Neural crest cell (in vitro differentiated cells): ENCODE measurements at regions not wholly inside any gene's neighbourhood (a gene's known extent, or its start where the extent isn't known, plus 50 kb on each side); places are given as distances from the start of the nearest gene placed in this dataset.

Source experiments
- DNase-seq: peaks from one replicate; pipeline ENCODE4 v3.0.0; 2021; ENCODE audit warnings: low read depth, mixed read lengths, low spot score
- H3K27ac Mint-ChIP-seq: one replicate; pipeline ENCODE4 v1.8.0; 2021; ENCODE audit warnings: mild to moderate bottlenecking, mixed read lengths; ENCODE audit not compliant: unreplicated experiment
- H3K27me3 Mint-ChIP-seq: 2 replicates; pipeline ENCODE4 v1.8.0; 2021; ENCODE audit warnings: low read depth, mild to moderate bottlenecking, mixed read lengths
- H3K36me3 Mint-ChIP-seq: 2 replicates; pipeline ENCODE4 v1.8.0; 2021; ENCODE audit warnings: low read depth, mild to moderate bottlenecking, mixed read lengths
- H3K4me1 Mint-ChIP-seq: 2 replicates; pipeline ENCODE4 v1.8.0; 2021; ENCODE audit warnings: mixed read lengths
- H3K4me3 Mint-ChIP-seq: one replicate; pipeline ENCODE4 v1.8.0; 2021; ENCODE audit warnings: mild to moderate bottlenecking, mixed read lengths
- H3K9me3 Mint-ChIP-seq: 2 replicates; pipeline ENCODE4 v1.8.0; 2021; ENCODE audit warnings: mixed read lengths
- TF ChIP-seq, protein P1 (sequence below): fragments of 200-600 bp; sonication (generic); conservative IDR thresholded peaks from 2 replicates; pipeline ENCODE4 v1.5.0; 2021; ENCODE audit warnings: antibody characterized with exemption, mild to moderate bottlenecking

DNA sequence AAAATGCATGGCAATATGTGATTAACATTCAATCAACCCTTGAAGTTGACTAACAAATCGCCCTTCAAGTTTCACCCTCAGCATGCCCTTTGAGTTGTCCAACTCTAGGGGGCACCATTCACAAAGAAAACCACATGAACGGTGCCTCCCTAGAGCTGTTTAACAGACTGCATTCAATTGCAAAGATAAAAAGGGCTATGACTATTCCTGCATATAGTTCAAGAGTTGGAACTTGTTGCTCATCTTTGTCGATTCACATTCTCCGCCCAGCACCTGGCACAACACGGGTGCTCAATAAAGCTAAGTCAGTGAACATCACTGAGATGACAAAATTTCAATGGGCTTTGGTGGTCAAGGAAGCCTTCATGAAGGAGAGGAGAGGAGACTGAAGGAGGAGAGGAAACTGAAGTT lies 69.6 kb upstream of the SLC30A5 start:
- no peak for DNase-seq
- no peak overlapping the region for H3K4me3 Mint-ChIP-seq
- TF ChIP-seq, protein P1, sequence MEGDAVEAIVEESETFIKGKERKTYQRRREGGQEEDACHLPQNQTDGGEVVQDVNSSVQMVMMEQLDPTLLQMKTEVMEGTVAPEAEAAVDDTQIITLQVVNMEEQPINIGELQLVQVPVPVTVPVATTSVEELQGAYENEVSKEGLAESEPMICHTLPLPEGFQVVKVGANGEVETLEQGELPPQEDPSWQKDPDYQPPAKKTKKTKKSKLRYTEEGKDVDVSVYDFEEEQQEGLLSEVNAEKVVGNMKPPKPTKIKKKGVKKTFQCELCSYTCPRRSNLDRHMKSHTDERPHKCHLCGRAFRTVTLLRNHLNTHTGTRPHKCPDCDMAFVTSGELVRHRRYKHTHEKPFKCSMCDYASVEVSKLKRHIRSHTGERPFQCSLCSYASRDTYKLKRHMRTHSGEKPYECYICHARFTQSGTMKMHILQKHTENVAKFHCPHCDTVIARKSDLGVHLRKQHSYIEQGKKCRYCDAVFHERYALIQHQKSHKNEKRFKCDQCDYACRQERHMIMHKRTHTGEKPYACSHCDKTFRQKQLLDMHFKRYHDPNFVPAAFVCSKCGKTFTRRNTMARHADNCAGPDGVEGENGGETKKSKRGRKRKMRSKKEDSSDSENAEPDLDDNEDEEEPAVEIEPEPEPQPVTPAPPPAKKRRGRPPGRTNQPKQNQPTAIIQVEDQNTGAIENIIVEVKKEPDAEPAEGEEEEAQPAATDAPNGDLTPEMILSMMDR: peak; percentile 72

DNA sequence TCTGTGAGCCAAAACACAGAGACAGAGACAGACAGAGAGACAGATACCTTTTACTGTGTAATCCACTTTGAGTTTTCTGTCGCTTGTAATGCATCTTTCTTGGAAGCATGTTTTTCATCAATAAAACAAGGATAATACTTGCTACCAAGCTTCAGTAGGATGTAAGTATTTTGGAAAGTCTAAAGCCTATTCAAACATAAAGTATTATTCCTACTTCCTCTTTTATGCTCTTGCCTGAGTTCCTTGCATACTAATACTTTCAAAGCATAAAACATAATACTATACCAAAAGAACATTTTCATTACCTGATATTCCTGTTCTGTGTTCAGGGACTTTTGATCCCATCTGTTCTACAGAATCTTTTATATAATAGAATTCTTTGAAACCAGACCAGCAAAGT lies 64.5 kb upstream of the SLC30A5 start:
- Mint-ChIP-seq H3K27me3 (no peaks in the 10 kb centered on the region), H3K4me1 (peaks cover 3% of the 10 kb centered on the region), H3K36me3 (no peaks in the 10 kb centered on the region), H3K9me3 (peaks cover 1% of the 10 kb centered on the region), H3K27ac (no peak overlapping the region), H3K4me3 (no peak overlapping the region)
- DNase-seq: no peak
- TF ChIP-seq, protein P1: no peak

More for the DNA sequence above, 69.6 kb upstream of the SLC30A5 start:
- Mint-ChIP-seq H3K9me3 (peaks cover 2% of the 10 kb centered on the region), H3K27ac (no peak overlapping the region), H3K27me3 (no peaks in the 10 kb centered on the region), H3K4me1 (no peaks in the 10 kb centered on the region), H3K36me3 (no peaks in the 10 kb centered on the region)

- TF ChIP-seq, protein P1: no peak
- DNase-seq: no peak
- Mint-ChIP-seq H3K4me1 (peaks cover 3% of the 10 kb centered on the region), H3K9me3 (no peaks in the 10 kb centered on the region), H3K27me3 (no peaks in the 10 kb centered on the region), H3K27ac (no peak overlapping the region), H3K4me3 (no peak overlapping the region), H3K36me3 (no peaks in the 10 kb centered on the region)
These were observed 63.3 kb upstream of the SLC30A5 start for GRCh38 chr5:69030358-69031062.

DNA sequence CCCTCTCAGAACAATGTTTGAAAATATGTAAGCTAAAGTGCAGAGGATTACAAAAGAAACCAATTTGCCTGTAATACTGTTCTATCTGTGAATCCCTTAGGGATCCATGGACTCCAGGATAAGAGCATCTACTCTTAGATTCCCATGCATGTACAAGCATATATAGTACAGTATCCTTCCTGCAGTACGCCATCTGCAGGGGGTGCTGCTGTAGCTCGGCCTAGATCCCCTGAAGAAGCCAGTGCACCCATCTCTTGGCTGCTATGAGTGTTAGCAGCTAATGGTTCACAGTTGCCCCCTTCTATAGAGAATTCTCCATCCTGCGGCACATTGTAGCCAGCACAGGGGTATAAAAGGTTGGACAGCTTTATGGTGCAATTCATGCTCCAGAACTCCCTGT lies 61.8 kb upstream of the SLC30A5 start:
- Mint-ChIP-seq H3K4me3 (no peak overlapping the region), H3K27me3 (no peaks in the 10 kb centered on the region), H3K36me3 (no peaks in the 10 kb centered on the region), H3K9me3 (no peaks in the 10 kb centered on the region), H3K4me1 (peaks cover 7% of the 10 kb centered on the region), H3K27ac (no peak overlapping the region)
- TF ChIP-seq, protein P1: no peak
- no peak for DNase-seq

- TF ChIP-seq, protein P1: no peak
- no peak for DNase-seq
- H3K27me3 Mint-ChIP-seq: no peaks in the 10 kb centered on the region
- H3K4me1 Mint-ChIP-seq: peaks cover 7% of the 10 kb centered on the region
- H3K36me3 Mint-ChIP-seq: no peaks in the 10 kb centered on the region
- H3K4me3 Mint-ChIP-seq: no peak overlapping the region
- H3K9me3 Mint-ChIP-seq: no peaks in the 10 kb centered on the region
- H3K27ac Mint-ChIP-seq: no peak overlapping the region
These were observed 60.1 kb upstream of the SLC30A5 start for GRCh38 chr5:69033690-69034089.
